ENCODE measurements at regions not wholly inside any gene's neighbourhood (a gene's known extent, or its start where the extent isn't known, plus 50 kb on each side); places are given as distances from the start of the nearest gene placed in this dataset.

GRCh38 chr4:107541511-107541910 is 178.5 kb downstream of the PAPSS1 start:
- H2AFZ ChIP-seq (ENCODE audit: control insufficient read depth, low read depth, low read length) = no peak overlapping the region
- in situ Hi-C loops (cut with MboI) = no loop called here
- H3K4me3 ChIP-seq = no peak overlapping the region
- H3K4me2 ChIP-seq (ENCODE audit: control insufficient read depth, insufficient read depth) = no peak overlapping the region
- H3K27ac ChIP-seq (ENCODE audit: control insufficient read depth, insufficient read depth) = no peak overlapping the region
- H3K9ac ChIP-seq (ENCODE audit: control insufficient read depth, insufficient read depth, low read length) = no peak overlapping the region
- intact Hi-C loops (cut with micrococcal nuclease; ENCODE audit: unreplicated experiment) = no loop called here
- ATAC-seq (no peak), FAIRE-seq (no peak), DNase-seq (ENCODE audit: low read depth, low spot score) (no peak)
- H3K9me3 ChIP-seq (replicated peaks; ENCODE audit: control insufficient read depth, insufficient read depth, low read length) = no peaks in the 10 kb centered on the region
- 0% methylated on average over 2 of the region's 2 CpGs for WGBS (ENCODE audit: insufficient coverage, insufficient replicate concordance, low lambda C conversion rate, missing lambda C conversion rate)
- H3K4me1 ChIP-seq (ENCODE audit: control insufficient read depth, insufficient read depth, low read length) = no peaks in the 10 kb centered on the region
- ChIA-PET RAD21 (ENCODE audit: unreplicated experiment) (no interaction called here), SMC1A (ENCODE audit: uncharacterized antibody, unreplicated experiment) (no interaction called here), CTCF (no interaction called here), POLR2A (no interaction called here)
- H3K36me3 ChIP-seq (ENCODE audit: control insufficient read depth in 2 of 2, insufficient read depth in 2 of 2, low read length in 1 of 2) = no peaks in the 10 kb centered on the region
- no peaks in the 10 kb centered on the region for H3K27me3 ChIP-seq (replicated peaks in 1 of 2; ENCODE audit: control insufficient read depth in 2 of 2, insufficient read depth in 2 of 2, low read length in 1 of 2)
- H4K20me1 ChIP-seq (ENCODE audit: control insufficient read depth, insufficient read depth) = no peaks in the 10 kb centered on the region
- BruUV-seq (replicated peaks) = no TSS peak
- TF ChIP-seq SIN3A (IDR thresholded peaks at IDR 0.05; ENCODE audit: low read depth, low read length) (no peak), CBX5 (IDR thresholded peaks at IDR 0.05; ENCODE audit: low read depth) (no peak)
- H3K79me2 ChIP-seq (ENCODE audit: control insufficient read depth, insufficient read depth, low read length) = no peaks in the 10 kb centered on the region

- Histone ChIP-seq H3K4me2 (ENCODE audit: control insufficient read depth, insufficient read depth) (no peak overlapping the region), H3K79me2 (ENCODE audit: control insufficient read depth, insufficient read depth, low read length) (no peaks in the 10 kb centered on the region), H3K4me1 (ENCODE audit: control insufficient read depth, insufficient read depth, low read length) (no peaks in the 10 kb centered on the region), H3K9ac (ENCODE audit: control insufficient read depth, insufficient read depth, low read length) (no peak overlapping the region), H3K4me3 (no peak overlapping the region), H3K27me3 (replicated peaks in 1 of 2; ENCODE audit: control insufficient read depth in 2 of 2, insufficient read depth in 2 of 2, low read length in 1 of 2) (no peaks in the 10 kb centered on the region), H3K36me3 (ENCODE audit: control insufficient read depth in 2 of 2, insufficient read depth in 2 of 2, low read length in 1 of 2) (no peaks in the 10 kb centered on the region), H2AFZ (ENCODE audit: control insufficient read depth, low read depth, low read length) (no peak overlapping the region), H3K27ac (ENCODE audit: control insufficient read depth, insufficient read depth) (no peak overlapping the region), H4K20me1 (ENCODE audit: control insufficient read depth, insufficient read depth) (no peaks in the 10 kb centered on the region), H3K9me3 (replicated peaks; ENCODE audit: control insufficient read depth, insufficient read depth, low read length) (no peaks in the 10 kb centered on the region)
- SMC1A ChIA-PET (ENCODE audit: uncharacterized antibody, unreplicated experiment) = interaction anchor here (1.4 kb wide), 1 partner anchor 14 kb away, joined by 3 read pairs; no protein-coding TSS in a partner anchor
- DNase-seq (ENCODE audit: low read depth, low spot score) (no peak), ATAC-seq (no peak), FAIRE-seq (no peak)
- CTCF ChIA-PET = interaction anchor here (1.3 kb wide), 1 partner anchor 9 kb away, joined by 4 read pairs; no protein-coding TSS in a partner anchor
- intact Hi-C loops (cut with micrococcal nuclease; ENCODE audit: unreplicated experiment) (no loop called here), in situ Hi-C loops (cut with MboI) (no loop called here)
- TF ChIP-seq RB1 (IDR thresholded peaks at IDR 0.05; ENCODE audit: borderline replicate concordance) (no peak), ELK1 (IDR thresholded peaks at IDR 0.05; ENCODE audit: low read depth, low read length) (no peak), NFXL1 (IDR thresholded peaks at IDR 0.05; ENCODE audit: borderline replicate concordance) (no peak), STAT3 (IDR thresholded peaks at IDR 0.05; ENCODE audit: low read depth, low read length) (no peak), CHD1 (IDR thresholded peaks at IDR 0.05; ENCODE audit: low read depth, low read length) (no peak), RUNX3 (IDR thresholded peaks at IDR 0.05; ENCODE audit: low read length) (no peak), KAT2A (conservative IDR thresholded peaks at IDR 0.05; ENCODE audit: control insufficient read depth, low read depth, low read length) (no peak), ESRRA (IDR thresholded peaks at IDR 0.05; ENCODE audit: low read length) (no peak), FOS (IDR thresholded peaks at IDR 0.05; ENCODE audit: borderline replicate concordance, extremely low read depth, insufficient read length) (no peak), SKIL (IDR thresholded peaks at IDR 0.05; ENCODE audit: low read depth, poor library complexity, severe bottlenecking) (no peak), MAX (IDR thresholded peaks at IDR 0.05; ENCODE audit: low read depth, low read length) (no peak), RAD21 (IDR thresholded peaks at IDR 0.05; ENCODE audit: insufficient read depth, low read depth, low read length) (no peak), EED (IDR thresholded peaks at IDR 0.05; ENCODE audit: low read depth) (no peak)
- RAD21 ChIA-PET (ENCODE audit: unreplicated experiment) = no interaction called here
- WGBS (ENCODE audit: insufficient coverage, insufficient replicate concordance, low lambda C conversion rate, missing lambda C conversion rate) = 0% methylated on average over 1 of the region's 1 CpG
- no TSS peak for BruUV-seq (replicated peaks)
- POLR2A ChIA-PET = no interaction called here
Measured at GRCh38 chr4:107531927-107532326, 188.1 kb downstream of the PAPSS1 start.
